GM12892 (cell line): ENCODE measurements at regions not wholly inside any gene's neighbourhood (a gene's known extent, or its start where the extent isn't known, plus 50 kb on each side); places are given as distances from the start of the nearest gene placed in this dataset.

Source experiments
- POLR2A ChIP-seq: IDR thresholded peaks from 2 replicates; pipeline ENCODE4 v1.6.1; 2011; ENCODE audit warnings: low read depth, low read length, control low read depth
- TAF1 ChIP-seq: IDR thresholded peaks from 2 replicates; pipeline ENCODE4 v1.6.1; 2011; ENCODE audit warnings: low read depth, mild to moderate bottlenecking, control low read depth, low read length, borderline replicate concordance

- TF ChIP-seq POLR2A (no peak), TAF1 (no peak)
Observed at GRCh38 chr5:91957666-91958065, 574.5 kb upstream of the ARRDC3 start.
